Activated CD4-positive, CD25-positive, alpha-beta regulatory T cell treated with anti-CD3 and anti-CD28 coated beads, Interleukin-2, amount 50 U/mL, for 16 hours (primary cell): ENCODE measurements at regions not wholly inside any gene's neighbourhood (a gene's known extent, or its start where the extent isn't known, plus 50 kb on each side); places are given as distances from the start of the nearest gene placed in this dataset.

ENCODE experiments used
- DNase-seq: peaks from one replicate; pipeline ENCODE4 v3.0.0-alpha.2; 2020; ENCODE audit warnings: low read depth, low spot score

- peak; percentile 6 for DNase-seq
Measured at GRCh38 chr15:101980206-101980910, 168.4 kb downstream of the OR4F15 start.
